Thyroid gland (tissue), 4 donors: ENCODE measurements at regions not wholly inside any gene's neighbourhood (a gene's known extent, or its start where the extent isn't known, plus 50 kb on each side); places are given as distances from the start of the nearest gene placed in this dataset.

ENCODE experiments used
- POLR2A ChIP-seq, 2 donors: fragments of 450-650 bp; IDR thresholded peaks; one replicate each; pipeline ENCODE4 v1.6.1; 2017; ENCODE audit warnings: antibody characterized with exemption in 2 of 2, mild to moderate bottlenecking in 2 of 2, moderate library complexity in 1 of 2
- TF ChIP-seq, protein P1 (sequence below), 6 experiments: fragments of 200-600 bp in 3 of 6; fragments of 450-650 bp in 3 of 6; sonication (generic) in 3 of 6; IDR thresholded peaks; one replicate each; pipeline ENCODE4 v1.5.1; 2016 to 2019; ENCODE audit warnings: antibody characterized with exemption in 6 of 6, mild to moderate bottlenecking in 2 of 6, inconsistent platforms in 1 of 6, moderate library complexity in 1 of 6

DNA sequence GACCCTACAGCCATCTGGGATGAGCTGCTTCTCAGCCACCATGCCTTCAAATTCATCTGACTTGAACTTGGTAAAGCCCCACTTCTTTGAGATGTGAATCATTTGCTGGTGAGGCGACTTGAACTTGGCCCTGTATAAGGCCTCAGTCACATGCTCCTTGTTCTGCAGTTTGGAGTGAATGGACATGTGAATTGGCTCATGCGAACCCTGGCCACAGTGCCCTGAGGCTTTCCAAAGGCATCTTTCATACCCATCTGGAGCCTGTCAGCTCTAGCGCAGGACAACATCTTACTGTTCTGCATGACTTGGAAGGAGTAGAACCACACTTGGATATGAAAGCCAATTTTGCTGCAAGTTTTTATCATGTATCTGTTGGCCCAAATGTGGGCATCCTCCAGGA lies 244.0 kb upstream of the FAM83B start:
- TF ChIP-seq POLR2A (IDR thresholded peaks at IDR 0.05), result no peak
- TF ChIP-seq, protein P1, sequence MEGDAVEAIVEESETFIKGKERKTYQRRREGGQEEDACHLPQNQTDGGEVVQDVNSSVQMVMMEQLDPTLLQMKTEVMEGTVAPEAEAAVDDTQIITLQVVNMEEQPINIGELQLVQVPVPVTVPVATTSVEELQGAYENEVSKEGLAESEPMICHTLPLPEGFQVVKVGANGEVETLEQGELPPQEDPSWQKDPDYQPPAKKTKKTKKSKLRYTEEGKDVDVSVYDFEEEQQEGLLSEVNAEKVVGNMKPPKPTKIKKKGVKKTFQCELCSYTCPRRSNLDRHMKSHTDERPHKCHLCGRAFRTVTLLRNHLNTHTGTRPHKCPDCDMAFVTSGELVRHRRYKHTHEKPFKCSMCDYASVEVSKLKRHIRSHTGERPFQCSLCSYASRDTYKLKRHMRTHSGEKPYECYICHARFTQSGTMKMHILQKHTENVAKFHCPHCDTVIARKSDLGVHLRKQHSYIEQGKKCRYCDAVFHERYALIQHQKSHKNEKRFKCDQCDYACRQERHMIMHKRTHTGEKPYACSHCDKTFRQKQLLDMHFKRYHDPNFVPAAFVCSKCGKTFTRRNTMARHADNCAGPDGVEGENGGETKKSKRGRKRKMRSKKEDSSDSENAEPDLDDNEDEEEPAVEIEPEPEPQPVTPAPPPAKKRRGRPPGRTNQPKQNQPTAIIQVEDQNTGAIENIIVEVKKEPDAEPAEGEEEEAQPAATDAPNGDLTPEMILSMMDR (IDR thresholded peaks at IDR 0.05), result no peak
